ENCODE measurements at regions not wholly inside any gene's neighbourhood (a gene's known extent, or its start where the extent isn't known, plus 50 kb on each side); places are given as distances from the start of the nearest gene placed in this dataset.

GRCh38 chr6:166820070-166820469, 136.3 kb downstream of the RNASET2 start:
- H3K27ac ChIP-seq: no peak overlapping the region
- TF ChIP-seq CTCF (IDR thresholded peaks at IDR 0.05) (no peak), ZFX (IDR thresholded peaks at IDR 0.05; ENCODE audit: borderline replicate concordance) (no peak)

- TF ChIP-seq ZFX (IDR thresholded peaks at IDR 0.05; ENCODE audit: borderline replicate concordance) (no peak), CTCF (IDR thresholded peaks at IDR 0.05) (no peak)
- H3K27ac ChIP-seq: no peak overlapping the region
These were observed 140.7 kb downstream of the RNASET2 start for GRCh38 chr6:166815629-166816028.

- TF ChIP-seq ZFX (IDR thresholded peaks at IDR 0.05; ENCODE audit: borderline replicate concordance): no peak
- no peak for TF ChIP-seq CTCF (IDR thresholded peaks at IDR 0.05)
- no peak overlapping the region for H3K27ac ChIP-seq
These were observed 142.0 kb downstream of the RNASET2 start for GRCh38 chr6:166814390-166814789.

- no peak for TF ChIP-seq CTCF (IDR thresholded peaks at IDR 0.05)
- no peak overlapping the region for H3K27ac ChIP-seq
These were observed 142.9 kb downstream of the RNASET2 start for GRCh38 chr6:166813461-166813860.

GRCh38 chr6:166810864-166811263, 145.5 kb downstream of the RNASET2 start:
- H3K27ac ChIP-seq: no peak overlapping the region
- no peak for TF ChIP-seq CTCF (IDR thresholded peaks at IDR 0.05)
- TF ChIP-seq ZFX (IDR thresholded peaks at IDR 0.05; ENCODE audit: borderline replicate concordance): no peak

- no peak overlapping the region for H3K27ac ChIP-seq
- TF ChIP-seq CTCF (IDR thresholded peaks at IDR 0.05) (no peak), ZFX (IDR thresholded peaks at IDR 0.05; ENCODE audit: borderline replicate concordance) (no peak)
These were observed 146.6 kb downstream of the RNASET2 start for GRCh38 chr6:166809721-166810120.

- no peak overlapping the region for H3K27ac ChIP-seq
- TF ChIP-seq ZFX (IDR thresholded peaks at IDR 0.05; ENCODE audit: borderline replicate concordance) (no peak), CTCF (IDR thresholded peaks at IDR 0.05) (no peak)
These were observed 149.2 kb downstream of the RNASET2 start for GRCh38 chr6:166806962-166807757.

Measured in 22Rv1 (cell line).